Adrenal gland (tissue), 9 donors: ENCODE measurements at regions not wholly inside any gene's neighbourhood (a gene's known extent, or its start where the extent isn't known, plus 50 kb on each side); places are given as distances from the start of the nearest gene placed in this dataset.

Experiments
- DNase-seq, 7 donors: peaks; one replicate each; pipeline ENCODE4 v3.0.0-alpha.2; 2019 to 2020
- H3K27ac ChIP-seq, 5 donors: fragments of 200-600 bp; sonication (generic) in 4 of 5; 1 replicate in 3 of 5; 2 replicates in 2 of 5; pipeline versions ENCODE4 v1.5.1 to v1.8.0; 2016 to 2020; ENCODE audit warnings: mild to moderate bottlenecking in 1 of 5
- H3K27me3 ChIP-seq: fragments of 200-600 bp; 2 replicates; pipeline ENCODE4 v1.8.0; 2021
- H3K36me3 ChIP-seq, 2 donors: fragments of 200-600 bp; replicated peaks in 1 of 2; 1 replicate in 1 of 2; 2 replicates in 1 of 2; pipeline versions ENCODE4 v1.5.1 to v1.8.0; 2018 to 2022
- H3K4me1 ChIP-seq, 2 donors: fragments of 200-600 bp; replicated peaks in 1 of 2; 1 replicate in 1 of 2; 2 replicates in 1 of 2; pipeline versions ENCODE4 v1.5.1 to v1.8.0; 2018 to 2021
- H3K4me3 ChIP-seq, 4 donors: fragments of 200-600 bp; sonication (generic) in 3 of 4; one replicate each; pipeline ENCODE4 v1.5.1; 2016 to 2018
- H3K9me3 ChIP-seq, 3 donors: fragments of 200-600 bp; sonication (generic) in 1 of 3; replicated peaks in 1 of 3; 1 replicate in 2 of 3; 2 replicates in 1 of 3; pipeline versions ENCODE4 v1.5.1 to v1.8.0; 2016 to 2021
- CTCF ChIP-seq, 6 experiments: fragments of 450-650 bp in 4 of 6; fragments of 200-600 bp in 2 of 6; sonication (generic) in 1 of 6; IDR thresholded peaks; 1 replicate in 5 of 6; 2 replicates in 1 of 6; pipeline versions ENCODE4 v1.5.1 to v1.8.0; 2016 to 2021; ENCODE audit warnings: antibody characterized with exemption in 6 of 6, mild to moderate bottlenecking in 2 of 6, moderate library complexity in 1 of 6
- POLR2A ChIP-seq, 2 donors: fragments of 450-650 bp; IDR thresholded peaks; one replicate each; pipeline ENCODE4 v1.6.1; 2017; ENCODE audit warnings: antibody characterized with exemption in 2 of 2, mild to moderate bottlenecking in 2 of 2, moderate library complexity in 1 of 2
- WGBS, 4 donors: extraction: QIAGEN DNeasy Blood & Tissue Kit in 2 of 4; methylation state at CpG; one replicate each; pipeline versions ENCODE4 v1.1.5 to v1.1.7; 2013 to 2017; 5-methylcytosine and 5-hydroxymethylcytosine counted together
- intact Hi-C, 2 donors: fragments of 100-400 bp; cut with DNase I; formaldehyde crosslinking; loops; one replicate each; pipeline versions ENCODE4 v1.14.1 to v1.15.0; 2022 to 2023
- donor health status: healthy with polysubstance abuse.
- donor health status: Bipolar disorder and iron deficiency.
- donor health status: DM: yes; HTN: yes; CAD: no.
- donor health status: DM: no; HTN: no; CAD: no.
- donor health status: DM: no; HTN: no; CAD: no.

DNA sequence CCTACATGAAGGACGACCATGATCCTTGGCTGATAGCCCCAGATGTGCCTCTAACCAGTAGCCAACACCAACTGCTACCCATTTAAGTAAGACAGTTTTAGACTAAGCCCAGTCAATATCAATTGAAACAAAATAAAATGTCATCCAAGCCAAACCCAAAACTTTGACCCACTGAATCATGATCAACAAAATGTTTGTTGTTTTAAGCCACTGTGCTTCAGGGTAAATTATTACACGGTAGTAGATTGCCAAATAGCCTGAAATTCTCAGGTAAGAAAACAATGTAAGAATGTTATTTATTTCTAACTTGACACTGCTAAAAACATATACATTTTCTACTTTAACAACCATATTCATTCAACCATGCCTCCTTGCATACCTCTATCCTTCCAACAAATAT, 105.5 kb upstream of the PAPPA start:
- Histone ChIP-seq H3K27ac (no peak overlapping the region), H3K4me1 (no peaks in the 10 kb centered on the region), H3K4me3 (no peak overlapping the region), H3K36me3 (no peaks in the 10 kb centered on the region), H3K27me3 (no peaks in the 10 kb centered on the region), H3K9me3 (no peaks in the 10 kb centered on the region)
- intact Hi-C loops = no loop called here
- TF ChIP-seq CTCF (IDR thresholded peaks at IDR 0.05) (no peak), POLR2A (IDR thresholded peaks at IDR 0.05) (no peak)
- DNase-seq = no peak
- 53 to 58% (median 57%) methylated on average over 2 of the region's 2 CpGs for WGBS, 4 donors

DNA sequence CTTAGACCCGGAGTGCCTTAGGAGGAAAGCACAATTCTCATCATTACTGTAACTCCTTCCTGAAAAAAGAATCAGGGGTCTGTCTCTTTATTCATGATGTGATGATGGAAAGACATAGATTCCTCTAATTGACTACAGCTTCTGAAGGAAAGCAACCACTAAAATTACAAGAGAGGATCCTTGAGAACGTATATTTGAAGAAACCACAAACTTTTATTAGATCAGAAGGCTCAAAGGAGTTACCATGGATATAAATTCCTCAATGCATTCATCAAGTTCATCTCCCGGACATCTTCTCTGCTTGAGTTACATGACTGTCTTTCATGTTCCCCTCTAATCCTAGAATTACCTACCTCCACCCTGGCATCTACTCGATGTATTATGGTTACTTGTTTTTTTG, 104.1 kb upstream of the PAPPA start:
- DNase-seq = no peak
- H3K27me3 ChIP-seq = no peaks in the 10 kb centered on the region
- H3K27ac ChIP-seq = no peak overlapping the region
- H3K9me3 ChIP-seq = no peaks in the 10 kb centered on the region
- no peaks in the 10 kb centered on the region for H3K36me3 ChIP-seq
- no peaks in the 10 kb centered on the region for H3K4me1 ChIP-seq
- intact Hi-C loops = no loop called here
- 71 to 81% (median 75%) methylated on average over 4 of the region's 4 CpGs for WGBS, 4 donors
- TF ChIP-seq POLR2A (IDR thresholded peaks at IDR 0.05) (no peak), CTCF (IDR thresholded peaks at IDR 0.05) (no peak)
- H3K4me3 ChIP-seq = no peak overlapping the region

DNA sequence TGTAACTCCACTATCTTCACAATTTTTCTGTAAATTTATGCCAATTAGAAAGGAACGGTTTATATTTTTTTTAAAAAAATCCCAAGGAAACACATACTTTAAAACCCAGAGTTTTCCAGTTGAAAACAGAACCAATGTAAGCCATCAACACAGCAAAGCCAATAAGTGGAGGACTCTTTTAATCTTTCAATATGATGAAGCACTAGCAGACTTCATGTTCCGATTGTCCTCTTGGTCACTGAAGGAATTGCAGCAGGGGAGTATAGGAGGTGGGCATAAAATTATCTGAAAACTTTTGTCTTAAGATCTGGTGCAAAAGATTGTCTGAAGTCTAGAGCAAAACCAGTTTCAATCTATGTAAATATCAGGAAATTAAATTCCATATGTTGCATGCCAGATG, 102.1 kb upstream of the PAPPA start:
- Histone ChIP-seq H3K27ac (no peak overlapping the region), H3K4me3 (no peak overlapping the region), H3K9me3 (no peaks in the 10 kb centered on the region), H3K27me3 (no peaks in the 10 kb centered on the region), H3K4me1 (no peaks in the 10 kb centered on the region), H3K36me3 (no peaks in the 10 kb centered on the region)
- 79 to 87% (median 81%) methylated on average over 2 of the region's 2 CpGs for WGBS, 4 donors
- TF ChIP-seq POLR2A (IDR thresholded peaks at IDR 0.05) (no peak), CTCF (IDR thresholded peaks at IDR 0.05) (no peak)
- no peak for DNase-seq
- intact Hi-C loops = no loop called here

GRCh38 chr9:116055536-116055935, 98.1 kb upstream of the PAPPA start:
- intact Hi-C loops = no loop called here
- no peaks in the 10 kb centered on the region for H3K27me3 ChIP-seq
- no peak for TF ChIP-seq POLR2A (IDR thresholded peaks at IDR 0.05)
- H3K4me3 ChIP-seq = no peak overlapping the region
- no peaks in the 10 kb centered on the region for H3K4me1 ChIP-seq
- 66 to 73% (median 70%) methylated on average over 3 of the region's 3 CpGs for WGBS, 4 donors
- no peaks in the 10 kb centered on the region for H3K9me3 ChIP-seq
- no peak for DNase-seq
- no peaks in the 10 kb centered on the region for H3K36me3 ChIP-seq
- no peak overlapping the region for H3K27ac ChIP-seq

- Histone ChIP-seq H3K4me3 (no peak overlapping the region), H3K4me1 (no peaks in the 10 kb centered on the region), H3K27me3 (no peaks in the 10 kb centered on the region), H3K36me3 (no peaks in the 10 kb centered on the region), H3K27ac (no peak overlapping the region), H3K9me3 (no peaks in the 10 kb centered on the region)
- intact Hi-C loops = no loop called here
- no peak for DNase-seq
- TF ChIP-seq CTCF (IDR thresholded peaks at IDR 0.05) (no peak), POLR2A (IDR thresholded peaks at IDR 0.05) (no peak)
- 59 to 72% (median 65%) methylated on average over 5 of the region's 5 CpGs for WGBS, 4 donors
Measured at GRCh38 chr9:116057371-116057770, 96.2 kb upstream of the PAPPA start.
